ENCODE measurements at regions not wholly inside any gene's neighbourhood (a gene's known extent, or its start where the extent isn't known, plus 50 kb on each side); places are given as distances from the start of the nearest gene placed in this dataset.
"Not testable (repeated sequence)": the region's sequence is repeated elsewhere in the genome, so short reads cannot be mapped to it uniquely, and the experiment has no call there.

GRCh38 chr7:25460433-25460832, 232.1 kb upstream of the NPVF start:
- DNase-seq (ENCODE audit: low spot score), result no peak
- Mint-ChIP-seq H3K9me3 (no peaks in the 10 kb centered on the region), H3K4me1 (ENCODE audit: low read depth) (no peaks in the 10 kb centered on the region), H3K36me3 (ENCODE audit: low read depth) (no peaks in the 10 kb centered on the region), H3K27me3 (ENCODE audit: insufficient read depth) (peaks cover 13% of the 10 kb centered on the region), H3K27ac (no peak overlapping the region), H3K4me3 (no peak overlapping the region)
- intact Hi-C loops (cut with micrococcal nuclease), result no loop called here

DNA sequence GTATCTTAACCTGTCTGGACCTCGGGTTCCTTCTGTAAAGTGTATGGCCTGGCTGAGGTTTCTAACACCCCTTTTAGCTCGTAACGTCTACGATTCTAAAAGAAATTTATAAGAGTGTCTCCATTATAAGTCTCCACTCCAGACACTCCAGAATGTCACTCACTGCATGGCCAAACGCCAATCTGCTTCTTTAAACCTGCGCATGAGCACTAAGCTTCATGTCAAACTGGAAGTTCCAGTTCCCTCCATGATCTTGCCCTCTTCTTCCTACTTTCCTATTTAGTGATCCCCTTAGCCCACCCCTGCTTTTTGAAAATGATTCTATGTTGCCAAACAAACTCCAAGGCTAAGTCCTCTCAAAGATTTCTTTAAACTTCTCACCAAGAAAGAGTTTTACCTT, 241.4 kb upstream of the NPVF start:
- Mint-ChIP-seq H3K4me1 (ENCODE audit: low read depth) (no peaks in the 10 kb centered on the region), H3K9me3 (no peaks in the 10 kb centered on the region), H3K27me3 (ENCODE audit: insufficient read depth) (peaks cover 13% of the 10 kb centered on the region), H3K27ac (no peak overlapping the region), H3K4me3 (no peak overlapping the region), H3K36me3 (ENCODE audit: low read depth) (no peaks in the 10 kb centered on the region)
- DNase-seq (ENCODE audit: low spot score), result no peak
- intact Hi-C loops (cut with micrococcal nuclease), result no loop called here

DNA sequence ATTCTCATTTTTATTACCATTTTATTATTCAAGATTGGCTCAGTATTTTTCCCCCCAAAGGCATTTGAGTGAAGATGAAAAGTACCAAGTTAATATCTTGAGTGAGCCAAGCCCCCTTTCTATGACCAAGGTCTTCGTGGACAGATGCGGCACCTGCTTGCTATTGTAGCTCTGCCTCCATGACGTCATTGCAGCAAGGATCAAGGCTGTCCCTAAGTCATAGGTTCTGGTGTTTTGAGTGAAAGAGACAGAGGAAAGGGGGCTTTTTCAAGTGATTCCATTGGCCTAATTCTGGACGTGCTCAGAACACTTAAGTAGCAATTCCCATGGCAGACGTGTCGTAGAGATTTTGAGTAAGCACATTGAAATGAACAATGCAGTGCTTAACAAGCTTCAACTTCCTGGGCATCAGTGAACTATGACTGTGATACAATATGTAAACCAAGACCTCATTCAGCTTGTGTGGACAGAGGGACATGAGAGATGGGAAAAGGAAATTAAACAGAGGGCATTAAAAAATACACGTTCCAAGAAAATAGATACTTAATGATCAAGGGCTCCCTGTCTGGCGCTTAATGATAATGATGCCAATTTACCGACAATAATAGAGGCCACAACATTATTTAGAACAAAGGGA, 248.7 kb upstream of the NPVF start:
- intact Hi-C loops (cut with micrococcal nuclease), result no loop called here
- no peaks in the 10 kb centered on the region for H3K4me1 Mint-ChIP-seq (ENCODE audit: low read depth)
- peaks cover 8% of the 10 kb centered on the region for H3K27me3 Mint-ChIP-seq (ENCODE audit: insufficient read depth)
- no peak overlapping the region for H3K4me3 Mint-ChIP-seq
- no peak for DNase-seq (ENCODE audit: low spot score)
- H3K27ac Mint-ChIP-seq, result no peak overlapping the region
- no peaks in the 10 kb centered on the region for H3K36me3 Mint-ChIP-seq (ENCODE audit: low read depth)
- no peaks in the 10 kb centered on the region for H3K9me3 Mint-ChIP-seq

- DNase-seq (ENCODE audit: low spot score); H3K27me3 Mint-ChIP-seq (ENCODE audit: insufficient read depth); H3K36me3 Mint-ChIP-seq (ENCODE audit: low read depth); H3K4me1 Mint-ChIP-seq (ENCODE audit: low read depth); H3K27ac Mint-ChIP-seq; H3K9me3 Mint-ChIP-seq; H3K4me3 Mint-ChIP-seq; intact Hi-C loops (cut with micrococcal nuclease): not testable (repeated sequence)
Observed at GRCh38 chr7:25478221-25478620, 249.9 kb upstream of the NPVF start.

- no peak overlapping the region for H3K4me3 Mint-ChIP-seq
- no peak overlapping the region for H3K27ac Mint-ChIP-seq
- no peaks in the 10 kb centered on the region for H3K9me3 Mint-ChIP-seq
- H3K4me1 Mint-ChIP-seq (ENCODE audit: low read depth), result no peaks in the 10 kb centered on the region
- no peaks in the 10 kb centered on the region for H3K36me3 Mint-ChIP-seq (ENCODE audit: low read depth)
- DNase-seq (ENCODE audit: low spot score), result no peak
- intact Hi-C loops (cut with micrococcal nuclease), result no loop called here
- H3K27me3 Mint-ChIP-seq (ENCODE audit: insufficient read depth), result peaks cover 6% of the 10 kb centered on the region
Observed at GRCh38 chr7:25478925-25479324, 250.6 kb upstream of the NPVF start.

- H3K36me3 Mint-ChIP-seq (ENCODE audit: low read depth), result no peaks in the 10 kb centered on the region
- no peaks in the 10 kb centered on the region for H3K4me1 Mint-ChIP-seq (ENCODE audit: low read depth)
- H3K27me3 Mint-ChIP-seq (ENCODE audit: insufficient read depth), result peaks cover 3% of the 10 kb centered on the region
- no peak for DNase-seq (ENCODE audit: low spot score)
- H3K9me3 Mint-ChIP-seq, result no peaks in the 10 kb centered on the region
- H3K27ac Mint-ChIP-seq, result no peak overlapping the region
- intact Hi-C loops (cut with micrococcal nuclease), result no loop called here
- no peak overlapping the region for H3K4me3 Mint-ChIP-seq
Observed at GRCh38 chr7:25481891-25482290, 253.6 kb upstream of the NPVF start.

- H3K36me3 Mint-ChIP-seq (ENCODE audit: low read depth), result no peaks in the 10 kb centered on the region
Observed at GRCh38 chr7:25482631-25483030, 254.3 kb upstream of the NPVF start.

GRCh38 chr7:25485026-25485425, 256.7 kb upstream of the NPVF start:
- H3K9me3 Mint-ChIP-seq, result no peaks in the 10 kb centered on the region
- no peak overlapping the region for H3K27ac Mint-ChIP-seq
- H3K36me3 Mint-ChIP-seq (ENCODE audit: low read depth), result no peaks in the 10 kb centered on the region
- intact Hi-C loops (cut with micrococcal nuclease), result no loop called here
- H3K4me3 Mint-ChIP-seq, result no peak overlapping the region
- no peaks in the 10 kb centered on the region for H3K4me1 Mint-ChIP-seq (ENCODE audit: low read depth)
- peaks cover 8% of the 10 kb centered on the region for H3K27me3 Mint-ChIP-seq (ENCODE audit: insufficient read depth)
- no peak for DNase-seq (ENCODE audit: low spot score)

More at GRCh38 chr7:25482631-25483030, 254.3 kb upstream of the NPVF start:
- intact Hi-C loops (cut with micrococcal nuclease), result no loop called here
- DNase-seq (ENCODE audit: low spot score), result no peak
- H3K4me1 Mint-ChIP-seq (ENCODE audit: low read depth), result no peaks in the 10 kb centered on the region
- no peak overlapping the region for H3K27ac Mint-ChIP-seq
- no peaks in the 10 kb centered on the region for H3K9me3 Mint-ChIP-seq
- no peak overlapping the region for H3K4me3 Mint-ChIP-seq
- peaks cover 2% of the 10 kb centered on the region for H3K27me3 Mint-ChIP-seq (ENCODE audit: insufficient read depth)

- H3K4me1 Mint-ChIP-seq (ENCODE audit: low read depth), result no peaks in the 10 kb centered on the region
- no peak overlapping the region for H3K27ac Mint-ChIP-seq
- peaks cover 8% of the 10 kb centered on the region for H3K27me3 Mint-ChIP-seq (ENCODE audit: insufficient read depth)
Observed at GRCh38 chr7:25486656-25487055, 258.4 kb upstream of the NPVF start.

DNA sequence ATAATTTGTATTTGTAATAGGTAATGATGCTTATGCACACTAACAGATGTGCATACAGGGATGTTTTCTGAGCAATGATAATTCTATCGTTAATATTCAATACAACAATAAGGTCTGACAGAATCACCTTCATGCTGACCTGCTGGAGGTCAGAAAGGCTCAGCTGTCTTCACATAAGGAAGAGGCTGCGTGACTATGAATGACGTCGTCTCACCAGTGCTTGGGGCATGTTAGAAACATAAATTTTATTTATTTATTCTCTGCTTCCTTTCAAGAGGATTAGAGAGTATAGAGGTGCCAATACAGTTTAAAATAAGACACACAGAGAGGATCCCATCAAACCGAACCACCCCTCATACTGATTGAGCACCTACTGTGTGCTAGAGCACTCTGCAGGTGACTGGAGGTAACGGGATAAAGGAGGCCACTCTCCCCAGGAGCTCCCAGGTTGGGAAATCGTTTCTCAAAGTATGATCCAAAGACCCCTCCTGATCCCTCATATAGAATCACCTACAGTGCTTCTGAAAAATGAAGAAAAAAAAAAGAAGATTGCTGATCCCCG, 265.6 kb upstream of the NPVF start:
- H3K4me1 Mint-ChIP-seq (ENCODE audit: low read depth), result peaks cover 10% of the 10 kb centered on the region
- H3K36me3 Mint-ChIP-seq (ENCODE audit: low read depth), result peaks cover 3% of the 10 kb centered on the region
- H3K9me3 Mint-ChIP-seq, result no peaks in the 10 kb centered on the region
- no peak for DNase-seq (ENCODE audit: low spot score)
- intact Hi-C loops (cut with micrococcal nuclease), result no loop called here
- peaks cover 2% of the 10 kb centered on the region for H3K27me3 Mint-ChIP-seq (ENCODE audit: insufficient read depth)
- H3K4me3 Mint-ChIP-seq, result no peak overlapping the region
- no peak overlapping the region for H3K27ac Mint-ChIP-seq

More at GRCh38 chr7:25486656-25487055, 258.4 kb upstream of the NPVF start:
- H3K36me3 Mint-ChIP-seq (ENCODE audit: low read depth), result no peaks in the 10 kb centered on the region
- no peaks in the 10 kb centered on the region for H3K9me3 Mint-ChIP-seq
- no peak overlapping the region for H3K4me3 Mint-ChIP-seq
- intact Hi-C loops (cut with micrococcal nuclease), result no loop called here
- no peak for DNase-seq (ENCODE audit: low spot score)

DNA sequence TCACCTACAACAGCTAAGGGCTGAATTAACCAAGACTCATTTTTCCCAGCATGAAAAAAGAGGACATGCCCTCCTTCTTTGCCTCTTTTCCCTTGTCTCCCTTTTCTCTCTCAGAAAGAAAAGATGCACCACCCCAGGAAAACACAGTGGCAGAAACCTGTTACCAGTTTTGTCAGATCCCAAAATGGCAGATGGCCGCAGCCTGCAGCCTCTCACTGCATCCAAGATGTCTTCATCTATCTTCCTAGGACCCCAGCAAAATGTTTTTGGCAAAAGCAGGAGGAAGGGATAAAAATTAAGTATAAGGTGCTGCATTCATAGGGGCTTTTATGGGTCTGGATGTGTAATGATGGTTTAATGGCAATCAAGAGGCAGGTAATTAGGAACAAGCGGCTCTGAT, 266.6 kb upstream of the NPVF start:
- no peak for DNase-seq (ENCODE audit: low spot score)
- no peaks in the 10 kb centered on the region for H3K9me3 Mint-ChIP-seq
- peaks cover 3% of the 10 kb centered on the region for H3K36me3 Mint-ChIP-seq (ENCODE audit: low read depth)
- H3K27ac Mint-ChIP-seq, result no peak overlapping the region
- H3K27me3 Mint-ChIP-seq (ENCODE audit: insufficient read depth), result peaks cover 2% of the 10 kb centered on the region
- H3K4me1 Mint-ChIP-seq (ENCODE audit: low read depth), result peaks cover 10% of the 10 kb centered on the region
- intact Hi-C loops (cut with micrococcal nuclease), result no loop called here
- no peak overlapping the region for H3K4me3 Mint-ChIP-seq

GRCh38 chr7:25495342-25496250, 267.3 kb upstream of the NPVF start:
- intact Hi-C loops (cut with micrococcal nuclease), result no loop called here
- Mint-ChIP-seq H3K27me3 (ENCODE audit: insufficient read depth) (peaks cover 2% of the 10 kb centered on the region), H3K9me3 (no peaks in the 10 kb centered on the region), H3K4me3 (no peak overlapping the region), H3K27ac (no peak overlapping the region), H3K4me1 (ENCODE audit: low read depth) (peaks cover 10% of the 10 kb centered on the region), H3K36me3 (ENCODE audit: low read depth) (peaks cover 3% of the 10 kb centered on the region)
- no peak for DNase-seq (ENCODE audit: low spot score)
